Progenitor cell of endocrine pancreas (in vitro differentiated cells): ENCODE measurements at regions not wholly inside any gene's neighbourhood (a gene's known extent, or its start where the extent isn't known, plus 50 kb on each side); places are given as distances from the start of the nearest gene placed in this dataset.
"Not testable (repeated sequence)": the region's sequence is repeated elsewhere in the genome, so short reads cannot be mapped to it uniquely, and the experiment has no call there.

Experiments
- DNase-seq: peaks from one replicate; pipeline ENCODE4 v3.0.0; 2021; ENCODE audit warnings: low spot score; ENCODE audit not compliant: unreplicated experiment
- H3K27ac Mint-ChIP-seq: 2 replicates; pipeline ENCODE4 v1.8.0; 2021; ENCODE audit warnings: mild to moderate bottlenecking, moderate library complexity, mixed read lengths
- H3K27me3 Mint-ChIP-seq: 2 replicates; pipeline ENCODE4 v1.8.0; 2021; ENCODE audit warnings: mixed read lengths
- H3K36me3 Mint-ChIP-seq: 2 replicates; pipeline ENCODE4 v1.8.0; 2022; ENCODE audit warnings: mixed read lengths; ENCODE audit not compliant: insufficient read depth
- H3K4me1 Mint-ChIP-seq: 2 replicates; pipeline ENCODE4 v1.8.0; 2021; ENCODE audit warnings: low read depth, mixed read lengths
- H3K4me3 Mint-ChIP-seq: 2 replicates; pipeline ENCODE4 v1.8.0; 2021; ENCODE audit warnings: low read depth, mild to moderate bottlenecking, moderate library complexity, mixed read lengths
- H3K9me3 Mint-ChIP-seq: 2 replicates; pipeline ENCODE4 v1.8.0; 2021; ENCODE audit warnings: low read depth, mixed read lengths
- CTCF ChIP-seq: fragments of 200-600 bp; sonication (generic); IDR thresholded peaks from one replicate; pipeline ENCODE4 v1.5.0; 2021; ENCODE audit warnings: antibody characterized with exemption, mild to moderate bottlenecking; ENCODE audit not compliant: unreplicated experiment

GRCh38 chr11:28911829-28912228 is 803.6 kb downstream of the METTL15 start:
- DNase-seq: no peak
- H3K9me3 Mint-ChIP-seq: no peaks in the 10 kb centered on the region
- no peaks in the 10 kb centered on the region for H3K27me3 Mint-ChIP-seq
- no peak overlapping the region for H3K4me3 Mint-ChIP-seq
- peaks cover 3% of the 10 kb centered on the region for H3K4me1 Mint-ChIP-seq
- H3K27ac Mint-ChIP-seq: no peak overlapping the region
- H3K36me3 Mint-ChIP-seq: no peaks in the 10 kb centered on the region
- TF ChIP-seq CTCF: no peak

- no peak for DNase-seq
- Mint-ChIP-seq H3K9me3 (no peaks in the 10 kb centered on the region), H3K27me3 (no peaks in the 10 kb centered on the region), H3K4me3 (no peak overlapping the region), H3K27ac (no peak overlapping the region), H3K36me3 (no peaks in the 10 kb centered on the region), H3K4me1 (peaks cover 3% of the 10 kb centered on the region)
- no peak for TF ChIP-seq CTCF
These were observed 802.7 kb downstream of the METTL15 start for GRCh38 chr11:28910926-28911325.

GRCh38 chr11:28903716-28904115 is 795.5 kb downstream of the METTL15 start:
- H3K9me3 Mint-ChIP-seq: no peaks in the 10 kb centered on the region

GRCh38 chr11:28900427-28900826 is 792.2 kb downstream of the METTL15 start:
- Mint-ChIP-seq H3K36me3 (no peaks in the 10 kb centered on the region), H3K27ac (no peak overlapping the region), H3K27me3 (no peaks in the 10 kb centered on the region), H3K9me3 (no peaks in the 10 kb centered on the region), H3K4me1 (no peaks in the 10 kb centered on the region), H3K4me3 (no peak overlapping the region)
- no peak for DNase-seq
- TF ChIP-seq CTCF: no peak

More at GRCh38 chr11:28903716-28904115, 795.5 kb downstream of the METTL15 start:
- DNase-seq: no peak
- Mint-ChIP-seq H3K27me3 (no peaks in the 10 kb centered on the region), H3K4me1 (no peaks in the 10 kb centered on the region), H3K36me3 (no peaks in the 10 kb centered on the region), H3K27ac (no peak overlapping the region), H3K4me3 (no peak overlapping the region)
- TF ChIP-seq CTCF: no peak

GRCh38 chr11:28899706-28900105 is 791.5 kb downstream of the METTL15 start:
- no peak overlapping the region for H3K4me3 Mint-ChIP-seq

GRCh38 chr11:28890601-28891040 is 782.4 kb downstream of the METTL15 start:
- H3K27ac Mint-ChIP-seq: not testable (repeated sequence)

More at GRCh38 chr11:28899706-28900105, 791.5 kb downstream of the METTL15 start:
- Mint-ChIP-seq H3K9me3 (no peaks in the 10 kb centered on the region), H3K27ac (no peak overlapping the region), H3K36me3 (no peaks in the 10 kb centered on the region), H3K27me3 (no peaks in the 10 kb centered on the region), H3K4me1 (no peaks in the 10 kb centered on the region)
- no peak for DNase-seq
- TF ChIP-seq CTCF: no peak

More at GRCh38 chr11:28890601-28891040, 782.4 kb downstream of the METTL15 start:
- not testable (repeated sequence) for H3K4me1 Mint-ChIP-seq, H3K4me3 Mint-ChIP-seq, H3K9me3 Mint-ChIP-seq, H3K27me3 Mint-ChIP-seq, DNase-seq, H3K36me3 Mint-ChIP-seq
